ENCODE measurements at regions not wholly inside any gene's neighbourhood (a gene's known extent, or its start where the extent isn't known, plus 50 kb on each side); places are given as distances from the start of the nearest gene placed in this dataset.

GRCh38 chr2:239710953-239711861 is 310.4 kb upstream of the HDAC4 start:
- TF ChIP-seq CTCF (IDR thresholded peaks at IDR 0.05) (no peak), POLR2A (IDR thresholded peaks at IDR 0.05) (no peak)

All from stomach (tissue), 4 donors.